CD4-positive, alpha-beta T cell treated with Interleukin-6 for 4 hours (primary cell): ENCODE measurements at regions not wholly inside any gene's neighbourhood (a gene's known extent, or its start where the extent isn't known, plus 50 kb on each side); places are given as distances from the start of the nearest gene placed in this dataset.
"Not testable (repeated sequence)": the region's sequence is repeated elsewhere in the genome, so short reads cannot be mapped to it uniquely, and the experiment has no call there.

Source experiments
- DNase-seq: peaks from one replicate; pipeline ENCODE4 v3.0.0-alpha.2; 2020; ENCODE audit warnings: mixed read lengths

DNA sequence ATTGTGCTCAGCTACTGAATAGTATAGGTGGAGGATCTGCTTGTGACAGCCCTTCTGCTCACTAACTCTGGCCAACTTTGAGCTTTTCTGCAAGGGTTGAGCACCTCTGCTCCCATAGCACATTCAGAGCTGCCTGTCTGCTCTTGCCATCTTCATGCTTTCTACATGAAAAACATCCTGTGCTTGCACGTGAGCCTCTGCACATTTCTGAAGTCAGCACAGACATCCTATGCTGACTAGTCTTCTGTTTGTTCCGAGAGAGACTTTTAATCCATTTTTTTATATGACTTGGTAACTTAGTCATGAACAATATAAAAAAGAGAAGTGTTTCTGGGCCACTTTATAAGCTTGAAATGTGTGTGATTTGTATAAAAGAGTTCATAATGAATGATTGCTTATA lies 969.3 kb downstream of the TMTC2 start:
- DNase-seq, result no peak

DNA sequence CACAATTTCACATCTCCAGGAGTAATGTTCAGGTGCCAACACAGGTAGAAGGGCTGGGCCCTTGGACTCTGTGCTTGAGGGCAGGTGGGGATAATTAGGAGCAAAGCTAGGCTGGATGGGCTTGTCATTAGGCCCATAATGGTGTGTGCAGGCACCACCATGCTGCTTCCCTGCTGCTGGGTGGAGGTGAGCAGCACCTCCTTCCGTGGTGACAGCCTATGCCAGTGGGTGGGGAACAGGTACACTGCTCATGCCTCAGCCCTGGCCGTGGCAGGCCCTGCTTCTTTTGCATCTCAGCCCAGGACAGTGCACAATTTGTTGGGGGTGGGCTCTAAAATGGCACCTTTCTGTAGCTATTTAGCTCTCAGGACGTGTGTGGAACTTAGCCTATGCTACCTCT lies 955.5 kb downstream of the TMTC2 start:
- no peak for DNase-seq

DNA sequence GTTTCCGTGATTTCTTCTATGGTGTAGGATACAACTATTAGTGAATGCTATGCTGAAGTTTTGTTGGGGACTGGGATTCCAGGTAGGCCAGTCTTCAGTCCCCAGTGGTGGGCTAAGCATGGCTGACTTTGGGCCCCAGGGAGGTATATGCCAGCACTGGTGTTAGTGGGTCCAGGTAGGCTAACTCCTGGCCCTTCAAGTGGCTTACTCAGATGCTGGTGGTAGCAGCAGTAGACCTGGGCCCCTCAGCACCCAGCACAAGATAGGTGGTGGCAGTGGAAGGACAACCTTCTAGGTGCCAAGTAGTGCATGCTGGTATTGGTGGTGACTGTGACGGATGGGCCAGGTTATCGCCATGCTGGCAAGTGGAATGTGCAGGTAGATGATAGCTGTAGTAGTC lies 955.1 kb downstream of the TMTC2 start:
- DNase-seq, result no peak

DNA sequence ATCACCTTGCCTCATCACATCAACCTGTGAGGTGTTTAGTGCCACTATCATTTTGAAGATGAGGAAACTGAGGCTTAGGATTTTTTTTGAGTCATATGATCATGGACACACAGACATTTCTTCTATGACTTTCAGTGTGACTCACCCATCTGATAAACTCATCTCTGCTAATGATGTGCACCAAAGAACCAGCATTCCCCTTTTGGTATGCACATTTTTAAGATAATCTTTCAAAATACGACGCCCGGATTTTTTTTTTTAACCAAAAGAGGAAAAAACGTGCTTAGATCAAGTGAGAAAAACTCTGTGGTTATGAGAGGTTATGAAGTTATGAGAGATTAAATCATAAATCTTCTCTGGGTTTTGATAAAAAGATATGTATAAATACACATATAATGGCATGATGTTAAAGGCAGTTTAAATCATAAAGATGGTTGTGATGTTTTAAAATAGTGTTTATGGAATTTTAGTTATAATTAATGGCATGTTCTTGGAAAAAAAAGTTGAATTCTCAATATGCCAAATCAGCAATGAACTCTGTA lies 948.1 kb downstream of the TMTC2 start:
- no peak for DNase-seq

DNA sequence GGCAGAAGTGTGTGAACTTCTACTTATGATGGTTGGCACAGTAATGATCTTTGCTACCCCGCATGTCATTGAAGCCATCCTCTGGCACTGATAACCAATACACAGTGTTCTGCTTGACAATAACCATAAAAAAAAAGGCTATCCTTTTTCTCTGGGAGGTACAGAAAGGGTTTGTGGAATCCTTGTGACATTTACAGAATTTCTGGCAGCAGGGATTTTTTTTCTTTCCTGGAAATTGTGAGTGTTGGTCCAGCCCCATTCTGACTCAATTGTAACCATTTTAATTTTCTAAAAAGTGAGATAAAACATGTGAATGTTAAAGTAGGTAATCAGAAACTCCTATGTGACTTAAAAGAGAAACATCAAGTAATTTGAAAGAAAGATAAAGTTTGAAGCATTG lies 943.8 kb downstream of the TMTC2 start:
- no peak for DNase-seq

DNA sequence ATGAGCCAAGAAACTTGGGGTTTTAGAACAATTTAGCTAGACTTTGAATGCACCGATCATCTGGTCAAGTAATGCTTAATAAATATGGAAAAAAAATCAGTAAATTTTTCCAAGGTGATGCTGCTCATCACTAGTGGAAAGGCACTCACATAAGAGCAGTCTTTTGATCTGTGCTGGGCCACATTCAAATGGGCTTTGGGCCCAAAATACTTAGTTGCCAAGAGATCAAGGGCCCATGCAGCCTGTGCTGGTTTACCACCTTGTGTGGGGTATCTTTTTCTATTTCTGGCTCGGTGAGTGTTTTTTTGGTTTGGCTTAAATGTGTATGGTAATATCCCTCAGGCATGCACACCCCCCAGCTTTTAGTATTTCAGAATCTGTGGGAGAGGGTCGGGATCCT lies 943.2 kb downstream of the TMTC2 start:
- no peak for DNase-seq

DNA sequence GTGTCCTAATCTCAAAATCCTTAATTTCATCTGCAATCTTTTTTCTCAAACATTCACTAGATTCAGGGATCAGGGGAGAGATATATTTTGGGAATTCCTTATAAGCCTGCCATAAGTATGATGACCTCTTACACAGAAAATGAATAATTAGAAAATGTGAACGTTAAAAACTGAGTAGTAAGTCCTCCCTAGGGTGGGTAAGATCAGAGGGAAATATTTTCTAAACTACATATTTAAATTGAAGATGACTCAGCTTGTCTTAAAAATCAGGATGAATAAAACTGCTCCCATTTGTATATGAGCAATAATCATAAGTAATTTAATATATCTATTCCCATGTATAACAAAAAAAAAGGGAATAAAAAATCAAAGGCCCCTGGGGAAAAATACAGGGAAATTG lies 935.5 kb downstream of the TMTC2 start:
- DNase-seq, result no peak

DNA sequence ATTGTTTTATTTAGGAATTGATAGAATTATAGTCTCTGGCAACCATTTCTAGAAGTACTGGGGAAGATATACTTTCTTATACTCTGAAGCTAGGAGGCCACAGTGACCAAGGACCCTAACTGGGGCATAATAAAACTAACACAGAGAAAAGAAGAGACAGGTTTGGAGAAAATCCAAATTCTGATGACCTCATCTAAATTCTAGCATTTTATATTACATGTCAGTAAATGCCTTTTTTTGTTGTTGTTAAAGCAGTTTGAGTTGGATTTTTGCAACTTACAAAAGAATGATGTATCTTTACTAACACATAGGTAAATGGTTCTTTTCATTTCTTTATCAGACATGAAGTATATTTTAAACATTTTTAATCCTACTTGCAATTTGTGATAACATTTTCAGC lies 933.3 kb downstream of the TMTC2 start:
- no peak for DNase-seq

DNA sequence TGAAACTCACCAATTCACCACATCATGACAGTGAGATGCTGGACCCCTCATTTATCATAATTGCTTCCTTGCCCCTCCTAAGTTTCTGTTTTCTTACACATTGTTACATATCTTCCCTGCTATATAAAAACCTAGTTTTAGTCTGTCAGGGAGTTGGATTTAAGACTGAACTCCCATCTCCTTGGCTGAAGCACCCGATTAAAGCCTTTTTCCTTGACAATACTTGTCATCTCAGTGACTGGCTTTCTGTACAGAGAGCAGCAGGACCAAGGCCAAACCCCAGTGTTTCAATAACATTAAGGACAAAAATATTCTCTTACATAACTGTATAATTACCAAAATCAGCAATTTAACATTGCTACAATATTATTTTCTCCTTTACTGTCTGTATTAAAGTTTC lies 928.4 kb downstream of the TMTC2 start:
- no peak for DNase-seq

DNA sequence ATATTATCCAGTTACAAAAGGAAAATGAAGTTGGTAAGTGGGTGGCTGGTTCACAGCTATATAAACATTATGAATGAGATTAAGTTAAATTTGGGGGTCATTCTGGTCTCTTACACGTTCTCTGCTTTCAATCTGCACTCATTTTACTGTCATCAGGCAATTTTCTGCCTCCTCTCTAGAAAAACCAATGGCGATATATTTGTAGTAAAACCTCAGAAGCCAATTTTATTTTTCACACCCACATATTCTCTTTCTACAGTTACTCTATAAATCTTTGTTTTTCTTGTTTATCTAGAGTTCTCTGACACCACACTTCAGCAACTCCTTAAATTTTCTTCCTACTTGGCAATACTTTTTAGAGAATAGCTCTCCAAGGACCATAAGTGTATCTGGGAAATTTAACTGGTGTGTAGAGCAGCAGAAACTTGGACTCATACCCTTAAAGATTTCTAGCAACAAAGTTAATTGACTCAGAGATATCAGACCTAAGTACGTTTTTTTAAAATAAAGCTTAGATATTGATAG lies 926.9 kb downstream of the TMTC2 start:
- no peak for DNase-seq

DNA sequence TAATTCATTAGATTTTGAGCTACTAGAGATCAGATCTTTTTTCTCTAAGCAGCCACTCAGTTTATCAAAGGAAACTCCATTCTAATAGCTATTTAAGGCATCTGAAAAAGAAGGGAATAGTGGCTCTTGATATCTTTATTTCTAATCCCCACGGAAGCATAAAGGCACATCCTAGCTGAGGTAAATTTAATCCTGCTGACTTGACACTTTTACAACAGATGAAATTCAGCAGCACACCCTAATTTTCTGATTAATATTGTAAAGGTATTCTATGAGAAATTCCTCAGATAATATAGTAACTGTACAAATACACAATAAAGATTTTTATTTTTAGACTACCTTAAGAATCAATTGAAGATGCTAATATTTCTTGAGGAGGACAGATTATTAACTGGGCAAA lies 916.4 kb downstream of the TMTC2 start:
- no peak for DNase-seq

DNA sequence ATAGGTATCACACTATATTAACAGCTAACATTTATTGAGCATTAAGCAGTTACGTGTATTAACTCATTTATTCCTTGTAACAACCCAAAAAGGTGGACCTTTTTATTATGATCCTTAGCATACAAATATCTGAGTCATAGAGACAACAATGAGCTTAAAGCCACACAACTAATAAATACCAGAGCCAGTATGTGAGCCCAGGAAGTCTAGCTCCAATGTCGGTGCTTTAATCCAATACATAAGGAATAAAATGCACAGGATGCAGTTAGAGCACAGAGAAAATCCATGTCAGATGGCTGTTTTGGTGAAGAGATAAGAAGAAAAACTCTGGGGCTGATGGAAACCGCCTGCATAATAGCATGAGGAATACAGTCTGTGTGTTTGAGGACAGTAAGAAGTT lies 888.6 kb downstream of the TMTC2 start:
- no peak for DNase-seq

DNA sequence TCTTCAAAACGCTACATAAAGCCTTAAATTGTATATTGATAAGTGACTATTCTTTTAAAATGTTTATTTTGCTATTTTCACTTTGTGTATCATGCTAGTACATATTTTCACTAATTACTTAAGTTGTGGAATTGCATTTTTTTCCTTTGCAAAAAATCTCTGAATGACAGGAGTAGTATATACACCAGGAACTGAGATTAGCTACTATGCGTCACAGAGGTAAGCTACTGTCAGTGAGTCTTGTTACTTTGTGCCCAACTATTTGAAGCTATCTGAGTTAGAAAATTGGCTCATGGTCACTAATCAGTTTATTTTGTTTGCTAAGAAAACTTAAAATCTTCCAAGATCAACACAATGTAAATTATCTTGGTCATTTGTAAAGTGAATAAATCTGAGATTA lies 887.4 kb downstream of the TMTC2 start:
- DNase-seq, result no peak

DNA sequence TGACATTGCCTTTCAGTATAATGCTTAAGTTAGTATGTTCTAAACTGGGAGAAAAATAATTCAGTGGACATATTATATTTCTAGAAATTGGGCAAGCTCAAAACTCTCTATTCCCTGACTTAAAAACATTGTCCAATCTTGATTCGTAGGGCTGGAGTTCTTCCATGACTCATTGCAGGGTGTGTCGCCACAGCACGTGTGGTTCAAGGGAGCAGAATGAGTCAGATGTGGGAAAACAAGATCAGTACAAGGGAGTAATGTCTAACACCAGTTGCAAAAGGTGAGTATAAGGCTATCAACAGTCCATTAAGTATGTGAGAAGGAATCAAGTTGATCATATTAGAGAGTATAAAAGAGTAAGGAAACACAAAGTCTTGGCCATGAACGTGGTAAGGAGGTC lies 887.0 kb downstream of the TMTC2 start:
- no peak for DNase-seq

DNA sequence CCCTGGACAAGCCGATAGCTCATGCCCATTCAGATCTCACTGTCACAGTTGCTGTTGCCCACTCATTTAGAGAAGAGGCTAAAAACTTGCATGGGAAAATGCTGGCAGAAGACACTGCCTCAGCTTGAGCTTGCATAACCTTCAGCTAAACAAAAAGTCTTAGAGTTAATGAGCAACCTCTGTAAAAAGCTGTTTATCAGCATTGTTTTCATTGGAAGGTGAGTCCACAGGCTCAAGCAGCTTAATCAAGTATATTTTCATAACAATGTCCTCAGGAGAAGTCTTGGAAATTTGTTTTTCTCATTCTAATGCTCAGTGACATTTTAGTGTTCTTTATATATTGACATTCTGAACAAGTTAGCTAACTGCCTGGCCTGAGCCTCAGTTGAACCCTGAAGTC lies 872.9 kb downstream of the TMTC2 start:
- no peak for DNase-seq

DNA sequence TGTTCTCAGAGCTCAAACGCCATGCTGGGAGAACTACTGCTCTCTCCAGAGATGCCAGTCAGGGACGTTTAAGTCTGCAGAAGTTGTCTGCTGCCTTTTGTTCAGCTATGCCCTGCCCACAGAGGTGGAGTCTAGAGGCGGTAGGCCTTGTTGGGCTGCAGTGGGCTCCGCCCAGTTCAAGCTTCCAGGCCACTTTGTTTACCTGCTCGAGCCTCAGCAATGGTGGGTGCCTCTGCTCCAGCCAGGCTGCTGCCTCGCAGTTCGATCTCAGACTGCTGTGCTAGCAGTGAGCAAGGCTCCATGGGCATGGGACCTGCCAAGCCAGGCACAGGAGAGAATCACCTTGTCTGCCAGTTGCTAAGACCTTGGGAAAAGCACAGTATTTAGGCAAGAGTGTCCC lies 869.3 kb downstream of the TMTC2 start:
- not testable (repeated sequence) for DNase-seq

DNA sequence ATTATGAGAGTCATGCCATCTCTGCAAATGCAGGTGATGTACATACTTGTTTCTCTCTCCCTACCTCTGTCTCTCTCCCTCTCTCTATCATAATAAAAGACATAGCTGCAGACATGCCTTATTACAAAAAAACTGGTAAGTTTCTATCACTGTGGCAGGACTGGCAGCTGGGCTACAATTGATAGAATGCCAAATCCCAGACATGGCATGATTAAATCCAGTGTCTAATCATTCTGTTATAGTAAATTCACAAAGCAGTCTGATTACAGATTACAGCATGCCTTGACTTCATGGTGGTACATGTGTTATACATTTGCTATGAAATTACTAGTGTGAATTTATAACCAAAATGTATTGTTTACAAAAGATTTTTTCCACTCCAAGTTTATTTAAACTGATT lies 854.7 kb downstream of the TMTC2 start:
- DNase-seq, result no peak

DNA sequence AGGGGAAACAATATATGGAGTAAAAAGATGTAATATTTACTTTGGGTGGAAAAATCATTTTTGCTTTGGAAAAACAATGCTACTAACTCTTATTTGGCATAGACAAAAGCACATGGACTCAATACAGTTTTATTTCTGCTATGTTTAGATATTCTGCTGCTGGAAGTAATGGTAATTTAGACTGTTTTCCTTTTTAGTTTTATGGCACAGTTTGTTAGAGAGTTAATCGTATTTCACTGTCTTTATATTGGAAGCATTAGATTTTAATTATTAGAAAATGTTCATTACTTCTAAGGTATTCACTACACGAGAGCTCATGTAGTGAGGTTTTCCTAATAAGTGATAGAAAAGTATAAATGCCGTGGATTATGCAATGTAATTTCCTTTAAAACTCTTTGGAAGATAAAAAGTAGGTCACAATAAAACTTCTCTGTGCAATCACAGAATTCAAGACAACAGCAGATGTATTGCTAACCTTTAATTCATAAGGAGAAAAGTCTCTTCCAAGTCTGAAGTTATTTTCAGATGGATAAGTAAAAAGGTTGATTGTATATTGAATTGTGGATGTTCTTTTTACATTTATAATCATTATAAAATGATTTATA lies 851.8 kb downstream of the TMTC2 start:
- no peak for DNase-seq

DNA sequence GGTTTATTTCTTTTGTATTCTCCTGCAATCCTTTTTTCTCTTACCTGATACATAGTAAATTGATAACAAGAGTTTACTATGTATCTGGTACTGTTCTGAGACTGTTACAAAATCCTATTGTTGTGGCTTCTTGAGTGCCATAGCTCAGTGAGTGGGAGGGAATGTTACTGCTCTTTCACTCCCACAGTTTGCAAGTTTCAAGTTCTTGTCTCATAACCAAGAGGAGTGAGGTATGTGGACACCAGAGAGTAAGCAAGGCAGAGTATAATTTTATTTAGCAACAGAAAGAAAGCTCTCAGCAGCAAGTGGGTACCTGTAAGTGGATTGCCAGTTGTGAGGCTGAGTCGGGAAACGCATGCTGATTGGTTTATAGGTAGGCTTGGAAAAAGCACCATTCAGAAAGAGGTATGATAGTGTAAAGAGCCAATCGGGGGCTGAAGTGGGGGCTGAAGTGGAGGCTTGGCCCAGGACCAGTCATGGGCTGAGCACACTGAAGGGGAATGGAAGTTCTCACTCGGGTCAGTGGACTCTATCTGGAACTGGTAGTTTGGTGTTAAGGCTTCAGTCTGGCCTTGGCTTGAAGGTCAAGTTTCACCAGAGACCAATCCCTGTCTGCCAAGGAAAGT lies 850.8 kb downstream of the TMTC2 start:
- no peak for DNase-seq

DNA sequence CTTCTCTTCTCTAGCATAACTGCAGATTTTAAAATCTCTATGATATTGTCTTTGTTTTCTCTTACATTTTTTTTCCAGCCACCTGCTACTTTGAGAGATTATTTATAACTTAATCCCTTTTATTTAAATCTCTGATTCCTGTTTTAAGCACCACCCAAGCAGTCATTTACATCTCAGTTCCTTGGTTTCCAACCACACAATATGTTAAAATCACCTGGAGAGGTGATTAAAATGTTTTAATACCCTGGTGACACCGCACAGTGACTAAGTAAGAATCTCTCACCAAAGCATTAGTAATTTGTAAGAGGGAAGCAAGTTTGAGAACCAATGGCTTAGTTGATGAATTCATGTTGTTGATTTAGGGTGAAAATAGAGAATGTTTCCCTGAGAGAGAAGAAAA lies 849.8 kb downstream of the TMTC2 start:
- no peak for DNase-seq

DNA sequence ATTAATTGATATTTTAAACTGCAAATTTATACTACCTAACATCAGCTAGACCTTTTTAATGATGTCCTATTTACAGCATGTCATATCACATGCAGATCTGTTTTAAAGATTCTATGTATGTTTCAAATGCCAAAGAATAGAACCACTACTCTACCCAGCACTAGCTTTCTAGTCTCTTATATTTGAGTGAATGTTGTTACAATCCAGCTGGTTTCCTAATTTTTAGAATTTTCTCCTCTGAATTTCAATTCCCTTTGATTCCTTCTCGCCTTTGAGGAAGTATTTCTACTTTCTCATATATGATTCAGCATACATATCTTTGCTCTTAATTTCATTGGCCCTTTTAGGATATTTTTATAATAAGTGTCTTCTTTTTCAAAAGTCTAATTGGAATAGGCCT lies 841.9 kb downstream of the TMTC2 start:
- DNase-seq, result no peak

DNA sequence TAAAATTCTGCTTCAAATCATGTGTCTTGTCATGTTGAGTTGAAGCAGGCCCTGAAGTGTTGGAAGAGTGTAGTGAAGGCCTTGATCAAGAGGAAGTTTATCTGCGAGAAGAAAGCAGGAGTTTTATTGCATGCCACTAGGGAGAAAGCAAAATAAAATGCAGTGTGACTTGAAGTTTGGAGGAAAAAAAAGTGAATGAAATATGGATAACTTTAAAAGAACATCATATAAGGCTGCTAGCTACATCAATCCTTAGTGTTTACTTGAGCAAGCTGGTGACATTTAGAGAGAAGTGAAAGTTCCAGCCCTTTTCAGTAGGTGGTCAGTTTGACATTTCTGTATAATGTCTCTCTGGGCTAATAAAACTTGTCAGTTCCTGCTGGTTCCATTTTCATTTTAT lies 841.1 kb downstream of the TMTC2 start:
- no peak for DNase-seq

DNA sequence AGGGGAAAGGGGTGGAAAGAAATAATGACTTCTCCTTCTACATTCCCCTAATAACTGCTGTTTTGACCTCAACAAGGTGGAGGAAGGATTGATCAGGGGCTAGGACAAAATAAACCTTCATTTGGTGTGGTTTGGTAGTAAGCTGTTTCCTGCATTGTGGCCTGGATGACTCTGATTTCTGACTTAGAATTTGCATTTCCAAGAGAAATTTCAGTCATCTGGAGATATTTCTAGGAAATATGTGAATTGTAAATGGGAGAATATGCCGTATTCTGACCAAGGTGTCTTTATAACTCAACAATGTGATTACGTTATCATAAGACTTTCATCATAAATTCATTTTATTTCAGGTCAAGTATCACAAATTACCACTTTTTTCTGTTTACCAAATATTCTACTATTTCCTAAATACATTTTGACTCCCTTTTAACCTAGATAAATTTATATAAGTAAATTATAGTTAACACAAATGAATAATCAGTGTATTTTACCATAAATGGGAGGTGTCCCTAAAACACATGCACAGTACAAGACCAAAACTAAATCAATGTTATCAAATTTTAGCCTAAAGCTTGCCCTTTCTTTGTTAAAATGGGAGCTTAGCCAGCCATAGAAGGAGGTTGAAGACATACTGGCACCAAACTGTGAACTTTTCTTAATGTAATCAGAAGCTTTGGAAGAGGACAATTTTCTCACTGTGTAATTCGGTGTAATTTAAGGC lies 828.8 kb downstream of the TMTC2 start:
- no peak for DNase-seq

DNA sequence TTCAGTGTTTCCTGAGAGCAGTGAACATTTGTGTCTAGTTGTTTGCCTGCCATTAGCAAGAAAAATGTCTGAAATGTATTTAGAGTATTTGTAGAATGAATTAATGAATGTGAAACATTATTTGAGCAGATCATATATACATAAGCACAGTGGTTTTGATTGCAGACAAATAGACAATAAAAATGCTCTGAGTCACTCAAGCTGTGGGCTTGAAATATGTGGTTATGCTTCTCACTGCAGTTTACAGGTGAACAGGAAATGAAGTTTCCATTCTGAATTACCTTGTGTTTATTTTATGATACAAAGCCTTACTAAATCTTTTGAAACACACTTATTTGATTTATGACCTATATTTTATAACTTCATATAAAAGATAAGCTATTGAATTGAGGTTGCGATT lies 827.7 kb downstream of the TMTC2 start:
- DNase-seq, result no peak
